K562 (cell line): ENCODE measurements at regions not wholly inside any gene's neighbourhood (a gene's known extent, or its start where the extent isn't known, plus 50 kb on each side); places are given as distances from the start of the nearest gene placed in this dataset.

Experiments
- HBP1 ChIP-seq: fragments of 450-650 bp; formaldehyde crosslinking; IDR thresholded peaks from 2 replicates; pipeline ENCODE4 v1.4.0; 2022; ENCODE audit warnings: missing genetic modification characterization
- HDAC3 ChIP-seq: fragments of 450-650 bp; IDR thresholded peaks from 2 replicates; pipeline ENCODE4 v1.6.1; 2018; ENCODE audit warnings: borderline replicate concordance, mild to moderate bottlenecking, moderate library complexity; ENCODE audit not compliant: partially characterized antibody
- MXI1 ChIP-seq: IDR thresholded peaks from 2 replicates; pipeline ENCODE4 v1.6.1; 2011; ENCODE audit warnings: low read depth, mild to moderate bottlenecking, improper control_type of control experiment, low read length
- ZNF407 ChIP-seq: fragments of 450-650 bp; IDR thresholded peaks from 2 replicates; pipeline ENCODE4 v1.6.1; 2016; ENCODE audit warnings: low read depth

- no peak for TF ChIP-seq ZNF407
- TF ChIP-seq HDAC3: no peak
- no peak for TF ChIP-seq HBP1 (CRISPR knock-in tag)
- no peak for TF ChIP-seq MXI1
Observed at GRCh38 chr4:28948501-28948900, 1771.7 kb upstream of the PCDH7 start (continued).
